ENCODE measurements at regions not wholly inside any gene's neighbourhood (a gene's known extent, or its start where the extent isn't known, plus 50 kb on each side); places are given as distances from the start of the nearest gene placed in this dataset.

GRCh38 chr17:59513934-59514841 is 51.2 kb upstream of the DHX40 start:
- peak; percentile 42 for ATAC-seq
- intact Hi-C loops (cut with DNase I, micrococcal nuclease): no loop called here
- DNase-seq: peak; percentile 66 to 87

Data from left colon (tissue), 2 donors.